ENCODE measurements at regions not wholly inside any gene's neighbourhood (a gene's known extent, or its start where the extent isn't known, plus 50 kb on each side); places are given as distances from the start of the nearest gene placed in this dataset.
"Not testable (repeated sequence)": the region's sequence is repeated elsewhere in the genome, so short reads cannot be mapped to it uniquely, and the experiment has no call there.

DNA sequence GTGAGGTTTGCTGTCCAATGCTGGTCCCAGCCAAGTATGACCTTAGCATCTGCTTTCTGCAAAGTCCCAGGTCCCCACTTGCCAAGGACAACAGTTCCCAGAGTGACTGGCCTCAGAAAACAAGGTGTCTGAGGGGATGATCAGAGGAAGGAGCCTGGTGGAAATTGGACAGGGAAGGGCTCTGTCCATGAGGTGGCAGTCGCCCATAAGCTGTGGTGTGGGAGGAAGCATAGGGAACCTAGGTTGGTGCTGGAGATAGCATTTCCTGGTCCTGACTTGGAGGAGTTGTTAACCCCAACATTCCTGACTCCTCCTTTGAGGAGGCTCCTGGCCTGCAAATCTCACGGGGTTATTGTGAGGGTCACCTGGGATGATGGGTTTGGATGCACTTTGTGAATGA lies 77.8 kb downstream of the LIMS4 start:
- not testable (repeated sequence) for DNase-seq (ENCODE audit: low read depth); H3K4me3 ChIP-seq (ENCODE audit: low read depth, low read length)

DNA sequence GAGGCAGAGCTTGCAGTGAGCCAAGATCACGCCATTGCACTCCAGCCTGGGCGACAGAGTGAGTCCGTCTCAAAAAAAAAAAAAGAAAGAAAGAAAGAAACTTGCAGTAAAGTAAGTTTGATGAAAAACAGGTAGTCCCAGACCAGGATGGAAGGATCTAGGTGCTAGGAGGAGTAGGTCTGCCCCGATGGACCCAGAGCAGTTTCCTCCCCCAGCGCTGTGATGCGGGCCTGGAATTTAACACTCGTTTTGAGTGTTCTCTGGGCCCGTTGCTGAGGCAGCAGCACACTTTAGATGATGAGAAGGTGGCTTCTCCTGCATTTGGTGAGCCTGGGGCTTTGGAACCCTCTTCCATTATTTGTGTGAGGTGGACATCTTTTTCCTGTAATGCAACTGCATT lies 80.2 kb downstream of the LIMS4 start:
- not testable (repeated sequence) for H3K4me3 ChIP-seq (ENCODE audit: low read depth, low read length); DNase-seq (ENCODE audit: low read depth)

DNA sequence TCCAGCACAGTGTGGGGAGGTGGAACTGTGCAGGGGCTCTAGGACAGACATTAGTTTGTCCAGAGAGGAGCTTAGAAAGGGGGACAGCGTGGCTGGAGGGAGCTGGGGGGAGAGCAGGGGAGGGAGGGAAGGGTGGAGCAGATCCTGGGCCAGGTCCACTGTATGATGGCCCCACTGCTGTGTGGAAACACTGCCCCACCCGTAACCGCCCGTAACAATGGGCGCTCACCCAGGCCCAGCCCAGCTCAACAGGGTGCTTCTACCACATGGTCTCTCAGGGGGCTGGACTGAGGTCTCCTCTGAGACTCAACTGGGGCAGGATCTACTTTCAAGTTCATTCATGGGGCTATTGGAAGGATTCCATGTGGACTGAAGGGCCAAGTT lies 81.6 kb downstream of the LIMS4 start:
- H3K4me3 ChIP-seq (ENCODE audit: low read depth, low read length); DNase-seq (ENCODE audit: low read depth): not testable (repeated sequence)

DNA sequence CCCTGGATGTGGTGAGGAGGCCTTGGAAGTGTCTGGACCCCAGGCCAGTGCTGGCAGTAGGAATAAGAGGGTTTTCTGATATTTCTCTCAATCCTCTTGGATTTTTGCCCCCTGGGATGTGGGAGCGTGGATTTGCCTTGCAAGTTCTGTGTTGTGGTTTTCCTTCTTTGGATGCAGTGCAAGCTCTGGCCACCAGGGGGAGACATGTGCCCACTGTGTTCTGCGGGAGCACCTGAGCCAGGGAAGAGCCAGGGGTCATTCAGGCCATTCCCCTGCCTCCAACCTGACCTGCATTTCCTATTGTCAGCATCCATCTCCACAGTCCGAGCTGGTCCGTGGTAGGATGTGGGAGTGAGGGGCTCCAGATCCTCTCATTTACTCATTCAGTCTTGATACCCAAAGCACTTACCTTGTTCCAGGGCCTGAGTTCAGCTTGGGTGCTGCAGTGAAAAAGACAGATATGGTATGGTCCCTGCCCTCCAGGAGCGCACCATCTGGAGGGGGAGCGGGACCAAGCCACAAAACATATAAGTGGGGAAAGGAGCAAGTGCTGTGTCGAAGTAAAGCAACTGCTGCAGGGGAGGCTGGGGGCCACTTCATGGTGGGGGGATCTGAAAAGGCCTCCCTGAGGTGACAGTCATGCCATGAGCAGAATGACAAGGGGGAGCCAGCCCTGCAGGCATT lies 82.1 kb downstream of the LIMS4 start:
- H3K4me3 ChIP-seq (ENCODE audit: low read depth, low read length); DNase-seq (ENCODE audit: low read depth): not testable (repeated sequence)
- TF ChIP-seq, protein P1, sequence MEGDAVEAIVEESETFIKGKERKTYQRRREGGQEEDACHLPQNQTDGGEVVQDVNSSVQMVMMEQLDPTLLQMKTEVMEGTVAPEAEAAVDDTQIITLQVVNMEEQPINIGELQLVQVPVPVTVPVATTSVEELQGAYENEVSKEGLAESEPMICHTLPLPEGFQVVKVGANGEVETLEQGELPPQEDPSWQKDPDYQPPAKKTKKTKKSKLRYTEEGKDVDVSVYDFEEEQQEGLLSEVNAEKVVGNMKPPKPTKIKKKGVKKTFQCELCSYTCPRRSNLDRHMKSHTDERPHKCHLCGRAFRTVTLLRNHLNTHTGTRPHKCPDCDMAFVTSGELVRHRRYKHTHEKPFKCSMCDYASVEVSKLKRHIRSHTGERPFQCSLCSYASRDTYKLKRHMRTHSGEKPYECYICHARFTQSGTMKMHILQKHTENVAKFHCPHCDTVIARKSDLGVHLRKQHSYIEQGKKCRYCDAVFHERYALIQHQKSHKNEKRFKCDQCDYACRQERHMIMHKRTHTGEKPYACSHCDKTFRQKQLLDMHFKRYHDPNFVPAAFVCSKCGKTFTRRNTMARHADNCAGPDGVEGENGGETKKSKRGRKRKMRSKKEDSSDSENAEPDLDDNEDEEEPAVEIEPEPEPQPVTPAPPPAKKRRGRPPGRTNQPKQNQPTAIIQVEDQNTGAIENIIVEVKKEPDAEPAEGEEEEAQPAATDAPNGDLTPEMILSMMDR (conservative IDR thresholded peaks at IDR 0.05; ENCODE audit: low read depth, low read length), result peak; percentile 3

DNA sequence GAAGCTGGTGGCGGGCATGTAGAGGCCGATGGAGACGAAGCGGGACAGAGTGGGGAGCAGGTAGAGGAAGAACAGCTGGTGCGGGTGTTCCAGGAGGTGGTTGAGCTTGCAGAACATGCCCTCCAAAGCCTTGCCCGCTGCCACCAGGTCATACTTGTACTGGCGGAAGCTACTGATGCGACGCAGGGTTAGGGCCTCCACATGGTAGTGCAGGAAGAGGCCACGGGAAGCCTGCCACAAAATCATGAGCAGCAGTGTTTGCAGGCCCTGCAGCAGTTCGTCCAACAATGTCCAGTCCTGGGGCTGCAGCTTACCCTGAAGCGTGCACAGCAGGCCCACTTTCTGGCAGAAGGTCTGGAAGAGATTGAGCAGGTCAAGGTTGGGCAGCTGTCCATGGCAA lies 85.6 kb downstream of the LIMS4 start:
- H3K4me3 ChIP-seq (ENCODE audit: low read depth, low read length); DNase-seq (ENCODE audit: low read depth): not testable (repeated sequence)

DNA sequence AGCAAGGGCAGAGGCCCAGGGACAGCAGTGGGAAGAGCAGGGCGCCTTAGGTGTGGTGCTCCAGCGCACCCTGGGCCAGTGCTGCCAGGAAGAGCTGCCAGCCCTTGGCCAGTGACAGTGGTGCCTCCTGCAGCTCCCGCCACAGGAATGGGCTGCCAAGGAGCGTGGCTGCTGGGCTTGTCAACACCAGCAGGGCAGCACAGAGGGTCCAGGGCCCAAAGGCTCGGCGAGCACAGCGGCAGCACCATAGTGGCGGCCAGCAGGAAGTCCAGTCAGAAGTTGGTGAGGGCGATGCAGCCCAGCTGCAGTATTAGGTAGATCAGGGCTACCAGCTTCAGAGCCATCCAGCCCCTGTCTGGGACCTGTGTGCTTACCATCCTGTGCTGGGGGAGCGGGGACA lies 86.1 kb downstream of the LIMS4 start:
- not testable (repeated sequence) for H3K4me3 ChIP-seq (ENCODE audit: low read depth, low read length); DNase-seq (ENCODE audit: low read depth)

DNA sequence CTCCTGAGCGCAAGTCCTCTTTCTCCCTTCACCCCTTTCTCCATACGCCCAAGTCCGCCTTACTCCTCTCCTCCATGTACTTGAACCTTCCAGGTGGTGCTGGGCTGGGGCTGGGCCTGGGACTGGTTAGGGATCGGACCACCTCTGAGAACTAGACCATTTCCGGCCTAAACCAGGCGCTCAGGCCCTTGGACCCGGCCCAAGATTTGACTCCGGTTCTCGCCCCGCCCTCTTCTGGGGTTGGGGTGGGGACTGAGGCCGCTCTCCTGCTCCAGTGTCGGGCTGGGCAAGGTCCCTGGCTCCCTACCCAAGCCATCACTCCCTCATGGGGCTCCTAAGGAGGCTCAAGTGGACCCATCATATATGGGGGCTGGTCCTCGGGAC lies 87.9 kb downstream of the LIMS4 start:
- not testable (repeated sequence) for DNase-seq (ENCODE audit: low read depth); H3K4me3 ChIP-seq (ENCODE audit: low read depth, low read length)

DNA sequence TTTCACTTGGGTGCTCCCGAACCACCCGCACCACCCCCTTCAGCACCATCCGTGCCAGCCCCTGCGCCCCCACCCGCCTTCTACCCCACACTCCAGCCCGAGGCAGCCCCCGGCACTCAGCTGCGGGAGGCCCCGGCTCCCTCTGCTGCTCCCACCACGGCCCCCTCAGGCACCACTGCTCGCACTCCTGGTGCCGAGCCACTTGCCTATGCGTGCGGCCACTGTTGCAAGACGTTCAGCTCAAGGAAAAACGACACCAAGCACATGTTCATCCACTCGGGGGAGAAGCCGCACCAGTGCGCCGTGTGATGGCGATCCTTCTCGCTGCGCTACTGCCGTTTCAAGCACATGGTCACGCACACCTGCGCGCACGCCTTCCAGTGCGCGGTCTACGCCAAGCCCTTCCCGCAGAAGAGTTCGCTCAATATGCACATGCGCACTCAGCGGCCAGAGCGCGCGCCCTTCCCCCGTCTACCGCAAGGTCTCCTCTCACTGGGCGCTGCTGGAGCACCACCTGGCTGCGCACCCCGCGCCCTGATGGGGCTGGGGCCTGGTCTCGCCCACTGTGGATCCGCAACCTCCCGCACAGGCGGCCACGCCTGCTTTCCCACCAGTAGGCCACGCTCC lies 88.4 kb downstream of the LIMS4 start:
- H3K4me3 ChIP-seq (ENCODE audit: low read depth, low read length); DNase-seq (ENCODE audit: low read depth): not testable (repeated sequence)

DNA sequence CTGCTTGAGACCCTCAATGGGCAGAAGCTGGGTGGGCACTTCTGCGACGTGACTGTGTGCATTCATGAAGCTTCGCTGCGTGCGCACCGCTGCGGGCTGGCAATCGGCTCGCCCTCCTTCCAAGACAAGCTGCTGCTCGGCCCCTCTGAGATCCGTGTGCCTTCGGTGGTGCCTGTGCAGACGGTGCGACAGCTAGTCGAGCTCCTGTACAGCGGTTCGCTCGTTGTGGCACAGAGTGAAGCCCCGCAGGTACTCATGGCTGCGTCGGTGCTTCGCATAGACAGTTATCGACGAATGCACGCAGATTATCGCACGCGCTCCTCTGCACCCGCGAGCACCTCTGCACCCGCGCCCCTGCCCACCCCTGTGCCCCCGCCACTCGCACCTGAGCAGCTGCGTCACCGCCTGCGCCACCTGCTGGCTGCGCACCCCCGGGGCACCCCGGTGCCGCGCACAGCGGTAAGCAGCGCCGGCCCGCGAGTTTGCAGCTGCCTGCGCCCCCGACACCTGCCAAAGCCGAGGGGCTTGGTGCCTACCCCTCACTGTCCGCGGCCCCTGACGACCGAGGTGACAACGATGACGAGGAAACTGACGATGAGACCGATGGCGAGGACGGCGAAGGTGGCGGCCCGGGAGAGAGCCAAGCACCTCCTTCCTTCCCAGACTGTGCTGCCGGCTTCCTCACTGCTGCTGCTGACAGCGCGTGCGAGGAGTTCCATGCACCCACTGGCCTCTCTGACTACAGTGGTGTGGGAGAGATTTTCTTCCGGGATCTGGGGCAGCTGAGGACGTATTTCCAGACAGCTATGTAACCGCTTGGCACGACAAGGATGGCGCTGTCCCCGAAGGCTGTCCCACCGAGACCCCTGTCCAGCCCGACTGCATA lies 89.2 kb downstream of the LIMS4 start:
- not testable (repeated sequence) for H3K4me3 ChIP-seq (ENCODE audit: low read depth, low read length); DNase-seq (ENCODE audit: low read depth)

DNA sequence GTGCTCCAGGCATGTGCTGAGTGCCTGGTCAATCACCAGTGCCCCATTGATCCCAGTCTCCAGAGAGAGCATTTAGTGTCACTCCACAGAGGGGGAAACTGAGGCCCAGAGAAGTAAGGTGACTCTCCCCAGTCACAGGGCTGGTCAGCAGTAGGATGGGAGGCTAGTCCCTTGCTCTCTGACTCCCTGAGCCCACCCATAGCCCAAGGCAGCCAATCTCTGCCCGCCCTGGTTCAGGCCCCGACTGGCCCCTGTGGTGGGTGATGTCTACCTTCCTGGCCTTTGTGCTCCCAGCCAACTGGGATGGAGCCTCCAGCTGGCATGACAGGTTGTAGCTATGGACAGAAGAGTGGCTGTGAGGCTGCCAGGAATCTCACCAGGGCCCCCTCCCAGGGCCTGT lies 99.1 kb downstream of the LIMS4 start:
- not testable (repeated sequence) for H3K4me3 ChIP-seq (ENCODE audit: low read depth, low read length); DNase-seq (ENCODE audit: low read depth)

DNA sequence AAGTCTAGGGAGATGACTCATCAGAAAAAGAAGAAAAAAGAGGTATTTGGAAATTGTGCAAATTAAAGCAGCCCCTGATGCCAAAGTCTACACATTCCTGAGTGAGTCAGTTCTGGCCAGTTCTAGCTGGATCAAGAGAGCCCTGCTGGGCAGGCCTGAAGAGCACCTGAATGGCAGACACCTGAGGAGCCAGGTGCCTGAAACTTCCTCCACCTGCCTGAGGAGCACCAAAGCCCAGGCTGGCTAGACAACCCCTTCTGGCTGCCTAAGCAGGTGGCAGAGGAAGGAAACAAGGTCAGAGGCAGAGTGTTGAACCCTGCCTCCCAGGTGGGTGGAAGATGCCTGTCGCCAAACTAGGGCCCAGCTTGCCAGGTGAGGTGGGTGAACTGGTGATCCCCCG lies 101.0 kb downstream of the LIMS4 start:
- H3K4me3 ChIP-seq (ENCODE audit: low read depth, low read length); DNase-seq (ENCODE audit: low read depth): not testable (repeated sequence)

DNA sequence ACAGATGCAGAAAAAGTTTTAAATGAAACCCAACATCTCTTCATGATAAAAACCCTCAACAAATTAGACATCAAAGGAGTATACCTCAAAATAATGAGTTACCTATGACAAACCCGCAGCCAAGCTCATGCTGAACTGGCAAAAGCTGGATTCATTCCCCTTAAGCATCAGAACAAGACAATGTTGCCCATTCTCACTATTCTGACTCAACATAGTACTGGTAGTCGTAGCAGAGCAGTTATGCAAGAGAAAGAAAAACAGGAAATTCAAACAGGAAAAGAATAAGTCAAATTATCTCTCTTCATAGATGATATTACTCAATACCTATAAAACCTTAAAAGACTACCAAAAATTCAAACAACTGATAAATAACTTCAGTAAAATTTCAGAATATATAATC lies 115.0 kb downstream of the LIMS4 start:
- not testable (repeated sequence) for H3K4me3 ChIP-seq (ENCODE audit: low read depth, low read length); DNase-seq (ENCODE audit: low read depth)

DNA sequence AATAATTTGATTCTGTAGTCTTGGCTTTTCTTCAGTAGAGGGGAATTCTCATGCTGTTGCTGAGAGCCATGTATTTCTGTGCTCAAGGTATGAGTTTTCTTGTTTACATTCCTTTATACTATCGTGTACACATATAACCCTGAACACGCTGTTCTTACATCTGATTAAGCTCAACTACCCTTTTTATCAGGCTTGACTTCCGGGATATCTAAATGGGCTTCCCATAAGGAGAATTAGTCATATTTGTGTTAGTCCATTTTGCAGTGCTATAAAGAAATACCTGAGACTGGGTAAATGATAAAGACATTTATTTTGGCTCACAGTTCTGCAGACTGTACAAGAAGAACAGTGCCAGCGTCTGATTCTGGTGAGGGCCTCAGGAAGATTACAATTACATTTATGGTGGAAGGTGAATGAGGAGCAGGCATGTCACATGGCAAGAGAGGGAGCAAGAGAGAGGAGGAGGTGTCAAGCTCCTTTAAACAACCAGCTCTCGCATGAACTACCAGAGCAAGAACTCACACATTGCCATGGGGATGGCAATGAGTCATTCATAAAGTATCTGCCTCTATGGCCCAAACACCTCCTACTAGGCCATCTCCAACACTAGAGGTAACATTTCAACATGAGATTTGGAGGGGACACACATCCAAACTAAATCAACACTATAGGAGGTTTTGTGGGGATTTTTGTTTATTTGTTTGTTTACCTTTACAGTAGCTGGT lies 118.2 kb downstream of the LIMS4 start:
- not testable (repeated sequence) for DNase-seq (ENCODE audit: low read depth)

DNA sequence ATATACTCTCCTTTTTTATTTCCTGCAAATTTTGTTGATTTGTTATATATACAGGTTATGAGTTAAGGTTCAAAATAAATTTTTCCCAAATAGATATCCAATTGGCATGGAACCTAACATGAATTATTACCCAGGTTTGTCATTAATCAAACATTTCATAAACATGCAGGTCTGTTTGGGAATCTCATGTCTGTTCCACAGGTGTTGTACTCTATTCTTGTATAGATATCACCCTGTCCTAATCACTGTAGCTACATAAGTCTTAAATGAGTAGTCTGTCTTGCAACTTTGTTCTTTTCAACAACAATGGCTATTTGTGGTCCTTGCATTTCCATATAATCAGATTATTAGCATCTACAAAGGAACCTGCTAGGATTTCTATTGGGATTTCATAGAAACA lies 121.9 kb downstream of the LIMS4 start:
- not testable (repeated sequence) for DNase-seq (ENCODE audit: low read depth); H3K4me3 ChIP-seq (ENCODE audit: low read depth, low read length)

More for the DNA sequence above, 118.2 kb downstream of the LIMS4 start:
- not testable (repeated sequence) for H3K4me3 ChIP-seq (ENCODE audit: low read depth, low read length)

DNA sequence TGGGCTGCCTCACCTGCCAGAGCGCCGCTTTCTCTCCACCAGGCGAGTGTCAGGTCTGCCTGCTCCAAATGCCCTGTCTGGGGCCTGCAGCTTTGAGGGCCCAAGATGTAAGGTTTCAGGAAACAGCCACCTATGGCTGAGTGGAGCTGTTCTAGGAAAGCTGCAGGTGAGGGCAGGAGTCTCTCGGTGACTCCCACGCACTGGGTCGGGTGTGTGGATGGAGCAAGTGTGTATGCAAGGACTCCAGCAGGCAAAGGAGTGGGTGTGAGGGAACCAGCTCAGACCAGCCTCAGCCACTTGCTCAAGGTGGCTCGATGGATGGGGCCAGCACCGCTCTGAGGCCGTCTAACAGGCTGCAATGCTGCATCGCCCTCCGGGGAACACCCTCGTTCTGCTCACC lies 123.7 kb downstream of the LIMS4 start:
- not testable (repeated sequence) for DNase-seq (ENCODE audit: low read depth)

DNA sequence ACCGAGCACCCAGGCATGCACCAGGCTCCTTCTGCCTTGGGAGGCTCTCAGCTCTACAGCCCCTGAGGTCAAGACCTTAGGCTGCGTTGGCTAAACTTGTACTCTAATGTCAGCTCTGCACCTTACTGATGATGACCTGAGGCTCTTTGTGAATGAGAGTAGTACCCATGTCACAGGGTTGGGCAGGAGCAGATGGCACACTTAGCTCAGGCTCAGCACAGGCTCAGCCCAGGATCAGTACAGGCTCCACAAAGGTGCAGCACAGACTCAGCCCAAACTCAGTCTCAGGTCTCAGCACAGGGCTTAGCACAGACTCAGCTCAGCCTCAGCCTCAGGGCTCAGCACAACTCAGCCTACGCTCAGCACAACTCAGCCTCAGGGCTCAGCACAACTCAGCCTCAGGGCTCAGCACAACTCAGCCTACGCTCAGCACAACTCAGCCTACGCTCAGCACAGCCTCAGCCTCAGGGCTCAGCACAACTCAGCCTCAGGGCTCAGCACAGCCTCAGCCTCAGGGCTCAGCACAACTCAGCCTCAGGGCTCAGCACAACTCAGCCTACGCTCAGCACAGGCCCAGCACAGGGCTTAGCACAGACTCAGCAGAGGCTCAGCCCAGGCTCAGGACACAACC lies 128.1 kb downstream of the LIMS4 start:
- not testable (repeated sequence) for H3K4me3 ChIP-seq (ENCODE audit: low read depth, low read length); DNase-seq (ENCODE audit: low read depth)

More for the DNA sequence above, 123.7 kb downstream of the LIMS4 start:
- not testable (repeated sequence) for H3K4me3 ChIP-seq (ENCODE audit: low read depth, low read length)

DNA sequence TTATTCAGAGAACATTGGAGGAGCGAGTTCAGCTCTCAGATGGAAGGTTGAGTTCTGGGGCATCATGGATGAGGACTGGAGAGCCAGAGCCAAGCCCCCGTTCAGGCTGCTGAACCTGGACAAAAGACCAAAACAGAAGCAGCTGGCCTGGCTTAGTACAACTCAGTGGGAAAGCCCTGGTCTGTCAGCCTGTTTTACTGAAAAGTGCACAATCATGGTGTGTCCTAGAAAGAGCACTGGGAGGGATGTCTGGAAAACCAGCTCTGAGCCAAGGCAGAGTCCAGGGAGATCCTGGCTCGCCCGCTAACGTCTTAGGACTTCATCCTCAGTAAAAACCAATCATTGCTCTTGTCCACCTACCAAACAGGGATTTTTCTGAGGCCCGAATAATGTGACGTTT lies 129.7 kb upstream of the MTLN start:
- H3K4me3 ChIP-seq (ENCODE audit: low read depth, low read length); DNase-seq (ENCODE audit: low read depth): not testable (repeated sequence)

Data from epithelial cell of proximal tubule (primary cell).